Adrenal gland (tissue), 5 donors: ENCODE measurements at regions not wholly inside any gene's neighbourhood (a gene's known extent, or its start where the extent isn't known, plus 50 kb on each side); places are given as distances from the start of the nearest gene placed in this dataset.

ENCODE experiments used
- POLR2A ChIP-seq, 2 donors: fragments of 450-650 bp; IDR thresholded peaks; one replicate each; pipeline ENCODE4 v1.6.1; 2017; ENCODE audit warnings: antibody characterized with exemption in 2 of 2, mild to moderate bottlenecking in 2 of 2, moderate library complexity in 1 of 2
- TF ChIP-seq, protein P1 (sequence below), 6 experiments: fragments of 450-650 bp in 4 of 6; fragments of 200-600 bp in 2 of 6; sonication (generic) in 1 of 6; IDR thresholded peaks; 1 replicate in 5 of 6; 2 replicates in 1 of 6; pipeline versions ENCODE4 v1.5.1 to v1.8.0; 2016 to 2021; ENCODE audit warnings: antibody characterized with exemption in 6 of 6, mild to moderate bottlenecking in 2 of 6, moderate library complexity in 1 of 6
- donor health status: DM: no; HTN: no; CAD: no.

DNA sequence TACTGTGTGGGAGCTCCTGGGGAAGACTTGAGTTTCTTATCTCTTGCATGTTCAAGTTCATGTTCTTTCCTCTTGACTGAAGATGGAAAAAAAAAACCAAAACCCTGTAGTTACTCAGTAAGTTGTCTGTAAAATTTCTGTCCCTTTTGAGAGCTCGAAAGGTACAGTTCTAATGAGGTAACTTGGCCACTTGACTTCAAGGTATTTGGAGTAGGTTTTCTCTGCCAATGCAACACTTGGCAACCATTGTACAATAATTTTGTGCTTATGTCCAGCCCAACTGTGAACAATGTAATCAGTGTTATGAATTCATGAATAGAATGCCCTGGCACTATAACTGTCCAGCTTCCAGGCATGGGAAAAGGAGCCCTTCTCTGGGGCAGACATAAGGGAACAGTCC is 111.0 kb downstream of the LIPG start:
- TF ChIP-seq, protein P1, sequence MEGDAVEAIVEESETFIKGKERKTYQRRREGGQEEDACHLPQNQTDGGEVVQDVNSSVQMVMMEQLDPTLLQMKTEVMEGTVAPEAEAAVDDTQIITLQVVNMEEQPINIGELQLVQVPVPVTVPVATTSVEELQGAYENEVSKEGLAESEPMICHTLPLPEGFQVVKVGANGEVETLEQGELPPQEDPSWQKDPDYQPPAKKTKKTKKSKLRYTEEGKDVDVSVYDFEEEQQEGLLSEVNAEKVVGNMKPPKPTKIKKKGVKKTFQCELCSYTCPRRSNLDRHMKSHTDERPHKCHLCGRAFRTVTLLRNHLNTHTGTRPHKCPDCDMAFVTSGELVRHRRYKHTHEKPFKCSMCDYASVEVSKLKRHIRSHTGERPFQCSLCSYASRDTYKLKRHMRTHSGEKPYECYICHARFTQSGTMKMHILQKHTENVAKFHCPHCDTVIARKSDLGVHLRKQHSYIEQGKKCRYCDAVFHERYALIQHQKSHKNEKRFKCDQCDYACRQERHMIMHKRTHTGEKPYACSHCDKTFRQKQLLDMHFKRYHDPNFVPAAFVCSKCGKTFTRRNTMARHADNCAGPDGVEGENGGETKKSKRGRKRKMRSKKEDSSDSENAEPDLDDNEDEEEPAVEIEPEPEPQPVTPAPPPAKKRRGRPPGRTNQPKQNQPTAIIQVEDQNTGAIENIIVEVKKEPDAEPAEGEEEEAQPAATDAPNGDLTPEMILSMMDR (IDR thresholded peaks at IDR 0.05): no peak
- no peak for TF ChIP-seq POLR2A (IDR thresholded peaks at IDR 0.05)
